SK-N-MC (cell line): ENCODE measurements at regions not wholly inside any gene's neighbourhood (a gene's known extent, or its start where the extent isn't known, plus 50 kb on each side); places are given as distances from the start of the nearest gene placed in this dataset.

Experiments used
- EZH2 ChIP-seq: fragments of 200-600 bp; sonication (generic); IDR thresholded peaks from one replicate; pipeline ENCODE4 v1.6.1; 2017; ENCODE audit warnings: antibody characterized with exemption
- FOXP2 ChIP-seq: optimal IDR thresholded peaks from 2 replicates; pipeline ENCODE3; 2011; ENCODE audit warnings: mild to moderate bottlenecking, moderate library complexity; ENCODE audit not compliant: insufficient read depth; ENCODE audit errors: extremely low read length, control extremely low read depth
- POLR2AphosphoS5 ChIP-seq: IDR thresholded peaks from 2 replicates; pipeline ENCODE4 v1.6.1; 2012; ENCODE audit warnings: mild to moderate bottlenecking, low read depth, low read length, borderline replicate concordance

- TF ChIP-seq POLR2AphosphoS5 (no peak), EZH2 (no peak), FOXP2 (no peak)
Observed at GRCh38 chr1:182126272-182126800, 64.8 kb upstream of the ZNF648 start.
